ENCODE measurements at regions not wholly inside any gene's neighbourhood (a gene's known extent, or its start where the extent isn't known, plus 50 kb on each side); places are given as distances from the start of the nearest gene placed in this dataset.
A peak's percentile ranks its signal among the peaks of the same experiment; 100 is the strongest.

- DNase-seq (ENCODE audit: low read depth) = no peak
These were observed 286.4 kb downstream of the HACE1 start for GRCh38 chr6:104573350-104573749.

- DNase-seq (ENCODE audit: low read depth) = no peak
These were observed 286.8 kb downstream of the HACE1 start for GRCh38 chr6:104572901-104573300.

DNA sequence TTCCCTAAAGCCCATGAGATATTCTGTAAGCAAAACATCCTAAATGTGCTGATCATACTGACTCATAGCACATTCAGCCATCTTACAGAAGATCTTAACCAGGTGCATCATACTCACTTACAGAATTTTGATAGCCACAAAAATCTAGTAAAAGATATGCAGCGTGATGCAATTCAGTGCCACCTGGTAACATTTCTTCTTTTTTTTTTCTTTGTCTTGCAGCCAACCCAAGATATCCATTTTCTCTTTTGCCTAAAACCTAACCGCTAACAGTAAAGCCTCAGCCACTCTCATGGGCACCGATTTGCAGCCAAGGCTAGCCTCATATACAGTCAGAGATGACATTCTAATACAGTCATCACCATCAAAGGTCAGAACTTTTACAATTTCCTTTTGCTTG is 293.3 kb downstream of the HACE1 start:
- DNase-seq (ENCODE audit: low read depth) = no peak

GRCh38 chr6:104563306-104563705 is 296.4 kb downstream of the HACE1 start:
- no peak for DNase-seq (ENCODE audit: low read depth)

GRCh38 chr6:104559435-104560202 is 300.1 kb downstream of the HACE1 start:
- no peak for DNase-seq (ENCODE audit: low read depth)

DNA sequence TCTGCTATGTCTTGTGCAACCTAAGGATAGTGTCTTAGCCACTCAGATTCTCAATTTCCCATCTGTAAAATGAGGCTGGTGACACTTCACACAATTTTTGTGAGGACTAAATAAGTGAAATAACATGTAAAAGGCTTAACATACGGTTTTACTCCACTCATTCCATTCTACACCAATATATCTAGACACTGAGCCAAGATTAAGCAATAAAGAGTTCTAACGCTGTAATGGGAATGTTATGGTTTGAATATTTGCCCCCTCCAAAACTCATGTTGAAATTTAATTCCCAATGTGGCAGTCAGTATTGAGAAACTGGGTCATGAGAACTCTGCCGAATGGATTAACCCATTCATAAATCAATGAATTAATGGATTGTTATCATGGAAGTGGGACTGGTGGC is 301.0 kb downstream of the HACE1 start:
- DNase-seq (ENCODE audit: low read depth) = no peak

GRCh38 chr6:104548297-104548696 is 311.4 kb downstream of the HACE1 start:
- no peak for DNase-seq (ENCODE audit: low read depth)

DNA sequence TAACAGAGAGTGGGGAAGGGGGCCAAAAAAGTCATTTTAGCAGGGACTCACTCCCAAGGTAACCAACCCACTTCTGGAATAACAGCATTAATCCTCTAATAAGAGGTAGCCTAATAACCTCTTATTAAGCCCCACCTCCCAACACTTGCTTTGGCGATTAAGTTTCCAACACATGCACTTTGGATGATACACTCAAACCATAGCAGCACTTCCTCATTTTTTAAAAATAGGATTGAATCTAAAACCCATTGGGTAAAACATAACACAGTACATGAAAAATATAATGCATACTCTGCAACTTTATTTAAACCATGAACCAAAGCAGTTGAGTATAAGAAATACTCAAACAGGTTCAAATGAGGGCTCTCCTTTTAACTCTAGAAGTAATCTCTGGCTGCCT is 318.3 kb downstream of the HACE1 start:
- DNase-seq (ENCODE audit: low read depth) = no peak

GRCh38 chr6:104540743-104541142 is 319.0 kb downstream of the HACE1 start:
- no peak for DNase-seq (ENCODE audit: low read depth)

- DNase-seq (ENCODE audit: low read depth) = no peak
These were observed 320.5 kb downstream of the HACE1 start for GRCh38 chr6:104539173-104539572.

- no peak for DNase-seq (ENCODE audit: low read depth)
These were observed 321.8 kb downstream of the HACE1 start for GRCh38 chr6:104537872-104538271.

DNA sequence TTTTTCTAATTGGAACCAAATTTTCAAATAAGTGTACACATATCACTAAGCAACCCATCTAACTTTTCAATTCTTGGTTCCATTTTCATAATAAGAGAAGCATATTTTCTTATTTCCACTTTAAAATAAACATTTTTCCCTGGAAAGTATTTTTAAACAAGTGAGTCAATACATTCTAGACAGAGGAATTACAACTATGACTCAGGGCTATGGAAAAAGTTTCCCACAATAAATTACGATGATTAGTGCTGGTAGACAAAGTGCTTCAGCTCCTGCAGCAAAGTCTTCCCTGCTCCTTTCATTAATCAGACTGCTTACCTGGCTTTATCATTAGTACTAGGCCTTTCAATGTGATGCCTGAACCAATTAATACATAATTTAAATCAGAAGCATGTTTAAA is 322.5 kb downstream of the HACE1 start:
- DNase-seq (ENCODE audit: low read depth) = no peak

DNA sequence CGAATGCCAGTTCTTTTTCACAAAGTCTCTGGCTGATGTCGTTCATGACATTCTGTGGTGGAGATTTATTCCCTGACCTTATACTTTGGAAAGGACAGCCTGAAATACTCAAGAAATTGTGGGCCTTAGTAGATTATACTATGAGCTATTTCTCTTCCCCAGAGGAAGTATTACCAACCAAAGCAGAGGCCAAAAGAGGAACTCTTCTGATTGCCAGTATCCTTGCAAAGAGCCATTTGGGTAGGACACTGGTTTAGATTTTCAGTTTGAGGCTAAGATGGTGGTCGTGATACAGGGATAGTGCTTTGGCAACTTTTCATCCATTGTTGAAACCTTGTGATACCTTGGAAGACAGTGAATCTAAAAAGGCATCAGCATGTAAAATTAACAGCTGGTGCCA is 327.3 kb downstream of the HACE1 start:
- no peak for DNase-seq (ENCODE audit: low read depth)

DNA sequence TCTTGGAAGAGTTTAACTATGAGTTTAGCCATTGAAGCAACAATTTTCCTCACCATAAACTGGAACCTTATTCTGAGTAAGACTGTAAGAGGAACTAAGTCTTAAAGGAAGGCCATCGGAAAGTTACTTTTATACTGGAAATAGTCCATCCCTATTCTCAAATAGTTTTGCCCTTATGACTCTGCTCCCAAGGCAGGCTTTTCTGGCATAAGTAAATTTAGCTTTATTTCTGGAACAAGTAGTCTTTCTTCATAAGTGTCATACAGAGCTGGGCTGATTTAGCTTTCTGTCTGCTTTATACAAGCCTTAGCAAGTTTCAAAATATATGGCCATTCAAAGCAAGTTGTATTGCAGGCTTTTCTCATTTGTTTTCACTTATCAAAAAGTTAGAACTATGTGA is 328.1 kb downstream of the HACE1 start:
- no peak for DNase-seq (ENCODE audit: low read depth)

DNA sequence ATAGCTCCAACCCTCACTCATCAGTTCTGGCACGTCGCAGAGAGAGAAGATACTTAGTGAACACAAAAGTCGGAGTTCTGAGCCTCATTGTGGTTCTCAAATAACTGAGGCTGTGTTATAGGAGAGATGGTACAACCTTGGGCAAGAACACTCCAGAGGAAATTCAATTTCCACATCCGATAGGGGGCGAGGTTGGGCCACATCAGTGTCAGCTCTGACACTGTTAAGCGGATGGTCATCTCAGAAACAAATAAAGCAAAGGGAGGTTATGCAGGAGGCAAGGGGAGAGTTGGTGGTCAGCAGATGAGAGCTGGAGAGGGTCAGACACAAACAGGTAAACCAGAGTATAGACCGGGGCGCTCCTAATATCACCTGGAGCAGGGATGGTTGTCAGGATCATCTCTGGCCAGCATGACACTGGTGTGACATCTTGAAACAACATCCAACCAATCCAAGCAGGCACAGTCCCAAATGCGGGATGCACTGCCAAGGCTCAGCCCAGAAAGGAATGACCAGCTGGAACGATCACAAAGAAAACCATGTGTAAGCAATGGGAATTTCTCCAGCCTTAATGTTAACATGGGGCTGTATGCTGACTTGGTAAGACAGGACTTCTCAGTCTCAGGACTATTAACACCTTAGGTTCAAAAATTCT is 331.8 kb downstream of the HACE1 start:
- DNase-seq (ENCODE audit: low read depth) = no peak

- DNase-seq (ENCODE audit: low read depth) = no peak
These were observed 332.4 kb downstream of the HACE1 start for GRCh38 chr6:104527311-104527710.

DNA sequence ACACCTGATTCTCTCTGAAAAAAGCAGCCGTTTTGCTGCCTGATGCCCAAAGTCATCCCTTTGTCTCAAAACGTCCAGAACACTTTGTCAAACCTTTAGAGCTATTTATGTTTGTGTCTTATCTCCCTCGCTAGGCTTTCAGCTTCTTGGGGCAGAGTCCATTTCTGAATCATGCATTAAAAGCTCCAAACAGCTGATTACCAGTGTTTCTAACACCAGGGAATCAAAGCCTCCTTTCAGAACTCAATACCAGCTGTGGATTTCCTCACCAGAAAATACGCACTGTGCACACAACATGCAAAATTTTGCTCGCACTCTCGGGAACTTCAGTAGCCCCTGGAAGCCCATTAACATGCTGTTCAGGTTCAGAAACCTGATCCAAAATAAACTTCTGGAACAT is 333.3 kb downstream of the HACE1 start:
- DNase-seq (ENCODE audit: low read depth) = no peak

- DNase-seq (ENCODE audit: low read depth) = peak; percentile 20
These were observed 333.9 kb downstream of the HACE1 start for GRCh38 chr6:104525677-104526322.

DNA sequence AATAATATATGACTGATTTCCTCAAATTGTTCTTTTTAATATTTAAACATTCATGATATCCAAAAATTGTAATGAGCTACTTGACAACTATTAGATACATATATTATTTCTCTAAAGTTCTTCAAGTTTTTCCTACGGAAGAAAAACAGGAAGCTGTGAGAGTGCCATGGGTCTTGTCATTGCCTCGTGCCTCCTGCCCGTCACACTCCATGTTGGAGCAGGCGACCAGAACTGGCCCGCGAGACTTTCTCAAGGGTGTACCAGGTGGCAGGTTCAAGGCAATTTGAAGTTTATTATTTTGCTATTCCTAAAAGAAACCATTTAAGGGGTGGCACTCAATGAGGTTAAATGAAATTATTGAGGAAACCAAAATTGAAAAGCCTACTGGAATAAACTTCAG is 337.2 kb downstream of the HACE1 start:
- no peak for DNase-seq (ENCODE audit: low read depth)

GRCh38 chr6:104521176-104521575 is 338.5 kb downstream of the HACE1 start:
- no peak for DNase-seq (ENCODE audit: low read depth)

DNA sequence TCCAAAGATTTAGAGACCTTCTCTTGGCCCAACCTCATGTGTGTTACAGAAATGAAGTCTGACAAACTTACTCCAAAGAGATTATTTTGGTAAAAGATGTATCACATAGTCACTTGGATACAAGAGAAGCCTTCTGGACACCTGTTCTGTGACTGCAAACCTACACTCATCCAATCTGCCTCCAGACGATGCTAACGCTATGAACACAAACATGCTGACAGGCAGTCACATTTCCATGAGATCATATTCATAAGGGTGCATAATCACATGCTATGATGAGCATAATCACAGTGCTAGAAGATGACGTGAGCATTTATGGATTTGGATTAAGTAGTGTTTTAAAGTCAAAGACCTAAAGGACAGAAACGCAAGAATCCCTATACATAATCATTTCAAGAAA is 340.2 kb downstream of the HACE1 start:
- no peak for DNase-seq (ENCODE audit: low read depth)

DNA sequence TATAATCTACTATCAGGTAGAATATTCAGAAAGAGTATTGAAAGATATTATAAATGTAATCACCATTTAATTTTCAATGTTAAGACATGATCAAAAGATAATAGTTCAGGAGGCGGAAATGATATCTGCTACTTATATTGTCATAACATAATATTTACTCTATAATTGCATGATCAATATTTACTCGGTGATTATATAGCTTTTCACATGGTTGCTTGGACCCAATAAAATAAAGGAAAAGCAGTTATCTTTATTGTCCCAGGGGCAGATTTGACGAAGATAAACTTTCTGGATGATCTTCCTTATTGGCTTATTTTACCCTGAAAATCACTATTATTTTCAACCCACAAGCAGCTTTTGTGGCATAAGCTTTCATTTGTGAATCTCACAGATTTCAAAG is 350.4 kb downstream of the HACE1 start:
- no peak for DNase-seq (ENCODE audit: low read depth)

- DNase-seq (ENCODE audit: low read depth) = no peak
These were observed 353.3 kb downstream of the HACE1 start for GRCh38 chr6:104506429-104506828.

Data from activated T-cell treated with anti-CD3 and anti-CD28 coated beads for 1 hour (primary cell).